Stomach smooth muscle (tissue), 2 donors: ENCODE measurements at regions not wholly inside any gene's neighbourhood (a gene's known extent, or its start where the extent isn't known, plus 50 kb on each side); places are given as distances from the start of the nearest gene placed in this dataset.
"Not testable (repeated sequence)": the region's sequence is repeated elsewhere in the genome, so short reads cannot be mapped to it uniquely, and the experiment has no call there.

Experiments
- H3K27ac ChIP-seq: one replicate; pipeline ENCODE4 v1.7.0; 2013; ENCODE audit warnings: mild to moderate bottlenecking, low read length, inconsistent platforms
- H3K27me3 ChIP-seq, 2 donors: one replicate each; pipeline ENCODE4 v1.7.0; 2013; ENCODE audit warnings: low read length in 2 of 2; ENCODE audit not compliant: insufficient read depth in 2 of 2, control insufficient read depth in 1 of 2
- H3K36me3 ChIP-seq, 2 donors: one replicate each; pipeline ENCODE4 v1.7.0; 2013; ENCODE audit warnings: low read length in 2 of 2; ENCODE audit not compliant: control insufficient read depth in 2 of 2, insufficient read depth in 2 of 2
- H3K4me1 ChIP-seq: one replicate; pipeline ENCODE4 v1.7.0; 2013; ENCODE audit warnings: low read length; ENCODE audit not compliant: control insufficient read depth, insufficient read depth
- H3K4me3 ChIP-seq, 2 donors: one replicate each; pipeline ENCODE4 v1.7.0; 2013; ENCODE audit warnings: low read length in 2 of 2
- H3K9ac ChIP-seq, 2 donors: one replicate each; pipeline ENCODE4 v1.7.0; 2013; ENCODE audit warnings: low read length in 2 of 2, mild to moderate bottlenecking in 1 of 2
- H3K9me3 ChIP-seq, 2 donors: one replicate each; pipeline ENCODE4 v1.7.0; 2013; ENCODE audit warnings: low read length in 2 of 2; ENCODE audit not compliant: control insufficient read depth in 2 of 2
- donor health status: healthy.
- donor health status: Pancreatic carcinoma.

- Histone ChIP-seq H3K4me1 (no peaks in the 10 kb centered on the region), H3K27ac (no peak overlapping the region), H3K9ac (no peak overlapping the region), H3K36me3 (no peaks in the 10 kb centered on the region), H3K27me3 (no peaks in the 10 kb centered on the region), H3K9me3 (peaks cover 3 to 4% of the 10 kb centered on the region in 2 donors), H3K4me3 (no peak overlapping the region)
Observed at GRCh38 chr4:38290914-38291313, 330.7 kb downstream of the PTTG2 start.

- Histone ChIP-seq H3K36me3 (no peaks in the 10 kb centered on the region), H3K27ac (no peak overlapping the region), H3K9me3 (peaks cover 3 to 4% of the 10 kb centered on the region in 2 donors), H3K9ac (no peak overlapping the region), H3K4me3 (no peak overlapping the region), H3K4me1 (no peaks in the 10 kb centered on the region), H3K27me3 (no peaks in the 10 kb centered on the region)
Observed at GRCh38 chr4:38292529-38292928, 332.3 kb downstream of the PTTG2 start.

- Histone ChIP-seq H3K9me3 (peaks cover 4 to 10% of the 10 kb centered on the region in 2 donors), H3K4me1 (no peaks in the 10 kb centered on the region), H3K4me3 (no peak overlapping the region), H3K36me3 (no peaks in the 10 kb centered on the region), H3K9ac (no peak overlapping the region), H3K27ac (no peak overlapping the region), H3K27me3 (no peaks in the 10 kb centered on the region)
Observed at GRCh38 chr4:38294238-38294637, 334.0 kb downstream of the PTTG2 start.

- Histone ChIP-seq H3K9me3 (peaks cover 4 to 10% of the 10 kb centered on the region in 2 donors), H3K27me3 (no peaks in the 10 kb centered on the region), H3K4me3 (no peak overlapping the region), H3K36me3 (no peaks in the 10 kb centered on the region), H3K4me1 (no peaks in the 10 kb centered on the region), H3K27ac (no peak overlapping the region), H3K9ac (no peak overlapping the region)
Observed at GRCh38 chr4:38297061-38297460, 336.9 kb downstream of the PTTG2 start.

GRCh38 chr4:38298868-38299713, 338.9 kb downstream of the PTTG2 start:
- Histone ChIP-seq H3K4me3 (no peak overlapping the region), H3K4me1 (no peaks in the 10 kb centered on the region), H3K36me3 (no peaks in the 10 kb centered on the region), H3K9ac (no peak overlapping the region), H3K27me3 (no peaks in the 10 kb centered on the region), H3K27ac (no peak overlapping the region), H3K9me3 (peaks cover under 1 to 7% of the 10 kb centered on the region in 2 donors)

GRCh38 chr4:38302910-38303309, 342.7 kb downstream of the PTTG2 start:
- peaks cover 0 to 7% of the 10 kb centered on the region in 2 donors for H3K9me3 ChIP-seq
- H3K27me3 ChIP-seq, result no peaks in the 10 kb centered on the region
- no peak overlapping the region for H3K27ac ChIP-seq
- H3K9ac ChIP-seq, result no peak overlapping the region
- H3K36me3 ChIP-seq, result no peaks in the 10 kb centered on the region
- no peak overlapping the region for H3K4me3 ChIP-seq
- H3K4me1 ChIP-seq, result no peaks in the 10 kb centered on the region

- H3K4me1 ChIP-seq, H3K27ac ChIP-seq, H3K9ac ChIP-seq, H3K9me3 ChIP-seq, H3K36me3 ChIP-seq, H3K27me3 ChIP-seq, H3K4me3 ChIP-seq: not testable (repeated sequence)
Observed at GRCh38 chr4:38304460-38304859, 344.3 kb downstream of the PTTG2 start.

GRCh38 chr4:38306482-38307071, 346.4 kb downstream of the PTTG2 start:
- H3K4me1 ChIP-seq, result no peaks in the 10 kb centered on the region
- H3K4me3 ChIP-seq, result no peak overlapping the region
- H3K27me3 ChIP-seq, result no peaks in the 10 kb centered on the region
- no peaks in the 10 kb centered on the region for H3K36me3 ChIP-seq
- H3K9me3 ChIP-seq, result no peaks in the 10 kb centered on the region
- H3K27ac ChIP-seq, result no peak overlapping the region
- H3K9ac ChIP-seq, result no peak overlapping the region

- no peaks in the 10 kb centered on the region for H3K27me3 ChIP-seq
- no peak overlapping the region for H3K27ac ChIP-seq
- H3K4me3 ChIP-seq, result no peak overlapping the region
- H3K9me3 ChIP-seq, result no peaks in the 10 kb centered on the region
- no peaks in the 10 kb centered on the region for H3K36me3 ChIP-seq
- no peaks in the 10 kb centered on the region for H3K4me1 ChIP-seq
- H3K9ac ChIP-seq, result no peak overlapping the region
Observed at GRCh38 chr4:38308728-38309311, 348.6 kb downstream of the PTTG2 start.

GRCh38 chr4:38309471-38309870, 349.3 kb downstream of the PTTG2 start:
- no peaks in the 10 kb centered on the region for H3K36me3 ChIP-seq
- no peaks in the 10 kb centered on the region for H3K4me1 ChIP-seq
- no peak overlapping the region for H3K4me3 ChIP-seq
- no peaks in the 10 kb centered on the region for H3K27me3 ChIP-seq
- no peak overlapping the region for H3K9ac ChIP-seq
- H3K27ac ChIP-seq, result no peak overlapping the region
- no peaks in the 10 kb centered on the region for H3K9me3 ChIP-seq
